GM23338 (cell line): ENCODE measurements at regions not wholly inside any gene's neighbourhood (a gene's known extent, or its start where the extent isn't known, plus 50 kb on each side); places are given as distances from the start of the nearest gene placed in this dataset.

ENCODE experiments used
- ATAC-seq: fragments of 200-7000 bp; cut with Tn5 transposase; 3 replicates; pipeline ENCODE4 v1.9.1; 2020
- DNase-seq: peaks from one replicate; pipeline ENCODE4 v3.0.0-alpha.2; 2015; ENCODE audit warnings: low spot score
- H2AFZ ChIP-seq: fragments of 200-600 bp; sonication (generic); 2 replicates; pipeline ENCODE4 v1.8.0; 2016; ENCODE audit warnings: antibody characterized with exemption, mild to moderate bottlenecking, moderate library complexity
- H3F3A ChIP-seq: fragments of 200-600 bp; sonication (generic); replicated peaks from 2 replicates; pipeline ENCODE4 v1.8.0; 2017; ENCODE audit warnings: antibody characterized with exemption, mixed run types, low read depth
- H3K27ac ChIP-seq: fragments of 200-600 bp; sonication (generic); 2 replicates; pipeline ENCODE4 v1.6.1; 2016; ENCODE audit warnings: low read depth
- H3K27me3 ChIP-seq: fragments of 200-600 bp; sonication (generic); 2 replicates; pipeline ENCODE4 v1.8.0; 2016; ENCODE audit warnings: mild to moderate bottlenecking, mixed run types, moderate library complexity; ENCODE audit not compliant: insufficient read depth
- H3K36me3 ChIP-seq: fragments of 200-600 bp; sonication (generic); 2 replicates; pipeline ENCODE4 v1.8.0; 2016; ENCODE audit warnings: mild to moderate bottlenecking; ENCODE audit not compliant: insufficient read depth
- H3K4me1 ChIP-seq: fragments of 200-600 bp; sonication (generic); 2 replicates; pipeline ENCODE4 v1.8.0; 2016; ENCODE audit warnings: mild to moderate bottlenecking, moderate library complexity; ENCODE audit not compliant: insufficient read depth
- H3K4me2 ChIP-seq: fragments of 200-600 bp; sonication (generic); 2 replicates; pipeline ENCODE4 v1.7.1; 2017; ENCODE audit warnings: mixed run types
- H3K4me3 ChIP-seq: fragments of 200-600 bp; sonication (generic); 2 replicates; pipeline ENCODE4 v1.6.1; 2016; ENCODE audit warnings: mixed run types
- H3K79me2 ChIP-seq: fragments of 200-600 bp; sonication (generic); replicated peaks from 2 replicates; pipeline ENCODE4 v1.8.0; 2017; ENCODE audit warnings: mild to moderate bottlenecking; ENCODE audit not compliant: insufficient read depth
- H3K9me2 ChIP-seq: fragments of 200-600 bp; sonication (generic); 2 replicates; pipeline ENCODE4 v1.8.0; 2017; ENCODE audit not compliant: insufficient read depth
- H4K20me1 ChIP-seq: fragments of 200-600 bp; sonication (generic); replicated peaks from 2 replicates; pipeline ENCODE4 v1.8.0; 2017; ENCODE audit warnings: mild to moderate bottlenecking; ENCODE audit not compliant: insufficient read depth
- H3K27ac Mint-ChIP-seq: 2 replicates; pipeline ENCODE4 v1.8.0; 2020; ENCODE audit warnings: inconsistent platforms, mild to moderate bottlenecking, moderate library complexity, mixed read lengths
- H3K27me3 Mint-ChIP-seq: 3 replicates; pipeline ENCODE4 v1.8.0; 2022; ENCODE audit warnings: low read depth, mild to moderate bottlenecking, moderate library complexity, mixed read lengths, inconsistent platforms; ENCODE audit not compliant: insufficient read depth, poor library complexity
- H3K36me3 Mint-ChIP-seq: 3 replicates; pipeline ENCODE4 v1.8.0; 2021; ENCODE audit warnings: low read depth, mild to moderate bottlenecking, inconsistent platforms, moderate library complexity, mixed read lengths
- H3K4me1 Mint-ChIP-seq: 3 replicates; pipeline ENCODE4 v1.8.0; 2020; ENCODE audit warnings: mild to moderate bottlenecking, inconsistent platforms, mixed read lengths
- H3K4me3 Mint-ChIP-seq: 3 replicates; pipeline ENCODE4 v1.8.0; 2021; ENCODE audit warnings: moderate library complexity, mild to moderate bottlenecking, inconsistent platforms, mixed read lengths
- H3K9me3 Mint-ChIP-seq: 3 replicates; pipeline ENCODE4 v1.8.0; 2020; ENCODE audit warnings: moderate library complexity, mild to moderate bottlenecking, inconsistent platforms, mixed read lengths
- CREB1 ChIP-seq: fragments of 250-450 bp; sonication (Bioruptor Pico); IDR thresholded peaks from 2 replicates; pipeline ENCODE4 v1.5.0; 2020; ENCODE audit warnings: low read depth, mild to moderate bottlenecking, moderate library complexity
- CTCF ChIP-seq, 2 experiments: fragments of 200-600 bp in 1 of 2; sonication (generic) in 1 of 2; conservative IDR thresholded peaks; 2 replicates each; pipeline versions ENCODE4 v1.5.1 to v1.6.1; 2016 to 2017; ENCODE audit warnings: antibody characterized with exemption in 2 of 2, low read depth in 2 of 2, mild to moderate bottlenecking in 2 of 2, moderate library complexity in 1 of 2
- ETS1 ChIP-seq: IDR thresholded peaks from 2 replicates; pipeline ENCODE4 v1.6.1; 2016; ENCODE audit warnings: antibody characterized with exemption
- EZH2 ChIP-seq: fragments of 200-600 bp; sonication (generic); IDR thresholded peaks from one replicate; pipeline ENCODE4 v1.8.0; 2017; ENCODE audit warnings: antibody characterized with exemption, mild to moderate bottlenecking, low read depth; ENCODE audit not compliant: unreplicated experiment
- EZH2phosphoT487 ChIP-seq: fragments of 200-600 bp; sonication (generic); IDR thresholded peaks from one replicate; pipeline ENCODE4 v1.8.1; 2018; ENCODE audit warnings: antibody characterized with exemption; ENCODE audit not compliant: unreplicated experiment
- JUNB ChIP-seq: IDR thresholded peaks from one replicate; pipeline ENCODE4 v1.6.1; 2016; ENCODE audit warnings: antibody characterized with exemption; ENCODE audit not compliant: unreplicated experiment
- NANOG ChIP-seq: IDR thresholded peaks from 2 replicates; pipeline ENCODE4 v1.6.1; 2016; ENCODE audit warnings: antibody characterized with exemption, borderline replicate concordance
- POLR2AphosphoS5 ChIP-seq: IDR thresholded peaks from 2 replicates; pipeline ENCODE4 v1.6.1; 2016; ENCODE audit warnings: antibody characterized with exemption, low read depth
- REST ChIP-seq: IDR thresholded peaks from one replicate; pipeline ENCODE4 v1.6.1; 2018; ENCODE audit warnings: antibody characterized with exemption; ENCODE audit not compliant: unreplicated experiment
- STAT1 ChIP-seq: IDR thresholded peaks from one replicate; pipeline ENCODE4 v1.6.1; 2016; ENCODE audit warnings: antibody characterized with exemption; ENCODE audit not compliant: unreplicated experiment
- ZNF114 ChIP-seq: fragments of 250-450 bp; sonication (Bioruptor Pico); IDR thresholded peaks from 2 replicates; pipeline ENCODE4 v1.5.0; 2020; ENCODE audit warnings: mild to moderate bottlenecking, moderate library complexity
- ZNF331 ChIP-seq: fragments of 250-450 bp; sonication (Bioruptor Pico); IDR thresholded peaks from 2 replicates; pipeline ENCODE4 v1.5.0; 2020; ENCODE audit warnings: low read depth, mild to moderate bottlenecking, moderate library complexity
- ZNF462 ChIP-seq: fragments of 250-450 bp; sonication (Bioruptor Pico); IDR thresholded peaks from 2 replicates; pipeline ENCODE4 v1.5.0; 2020; ENCODE audit warnings: mild to moderate bottlenecking, moderate library complexity

- Histone ChIP-seq H3K27me3 (no peaks in the 10 kb centered on the region), H3K4me3 (no peak overlapping the region), H3K27ac (no peak overlapping the region), H3K4me1 (no peaks in the 10 kb centered on the region), H2AFZ (no peak overlapping the region), H3F3A (no peaks in the 10 kb centered on the region), H3K9me2 (no peaks in the 10 kb centered on the region), H3K4me2 (no peak overlapping the region), H3K79me2 (no peaks in the 10 kb centered on the region), H3K36me3 (no peaks in the 10 kb centered on the region), H4K20me1 (no peaks in the 10 kb centered on the region)
- peaks cover 5% of the 10 kb centered on the region; the same call in 2 of the 3 replicates for H3K9me3 Mint-ChIP-seq
- H3K27ac Mint-ChIP-seq: no peak overlapping the region
- DNase-seq: no peak
- TF ChIP-seq STAT1 (no peak), NANOG (no peak), REST (no peak), ZNF462 (no peak), ETS1 (no peak), EZH2 (no peak), EZH2phosphoT487 (no peak), CTCF (conservative IDR thresholded peaks at IDR 0.05; ENCODE audit: low read depth in 2 of 2) (no peak), CREB1 (CRISPR knock-in tag) (no peak), ZNF331 (CRISPR knock-in tag) (no peak), POLR2AphosphoS5 (no peak), ZNF114 (no peak), JUNB (no peak)
- no peaks in the 10 kb centered on the region for H3K27me3 Mint-ChIP-seq
- no peak for ATAC-seq
- peaks cover 10% of the 10 kb centered on the region for H3K4me1 Mint-ChIP-seq
- H3K36me3 Mint-ChIP-seq: no peaks in the 10 kb centered on the region; the same call in 2 of the 3 replicates
- H3K4me3 Mint-ChIP-seq: no peak overlapping the region
Measured at GRCh38 chr10:3238115-3238871, 65.7 kb upstream of the PITRM1 start.
